ENCODE measurements at regions not wholly inside any gene's neighbourhood (a gene's known extent, or its start where the extent isn't known, plus 50 kb on each side); places are given as distances from the start of the nearest gene placed in this dataset.

GRCh38 chr13:76330761-76331160 lies 555.4 kb downstream of the KCTD12 start:
- DNase-seq, result no peak
- ChIA-PET POLR2A (ENCODE audit: partially characterized antibody) (no interaction called here), CTCF (ENCODE audit: partially characterized antibody) (no interaction called here)
- H3K27ac ChIP-seq (ENCODE audit: low read depth, low read length), result no peak overlapping the region
- Mint-ChIP-seq H3K4me3 (no peak overlapping the region), H3K27me3 (no peaks in the 10 kb centered on the region), H3K27ac (no peak overlapping the region), H3K4me1 (no peaks in the 10 kb centered on the region), H3K36me3 (no peaks in the 10 kb centered on the region), H3K9me3 (peaks cover 0 to 4% (median 0%) of the 10 kb centered on the region in 8 donors)
- no peaks in the 10 kb centered on the region for H3K4me1 ChIP-seq (ENCODE audit: insufficient read depth, low read length)
- no peak overlapping the region for H3K4me3 ChIP-seq (ENCODE audit: low read length in 2 of 2)
- no peaks in the 10 kb centered on the region for H3K27me3 ChIP-seq (ENCODE audit: insufficient read depth, low read length)
- intact Hi-C loops (cut with micrococcal nuclease), result no loop called here
- H3K9me3 ChIP-seq (ENCODE audit: control insufficient read depth in 1 of 2, low read length in 2 of 2), result no peaks in the 10 kb centered on the region
- H3K36me3 ChIP-seq (ENCODE audit: insufficient read depth, low read length), result no peaks in the 10 kb centered on the region

GRCh38 chr13:76329866-76330580 lies 556.2 kb downstream of the KCTD12 start:
- Mint-ChIP-seq H3K36me3 (no peaks in the 10 kb centered on the region), H3K9me3 (peaks cover 0 to 4% (median 0%) of the 10 kb centered on the region in 8 donors), H3K27ac (no peak overlapping the region), H3K4me1 (no peaks in the 10 kb centered on the region), H3K4me3 (no peak overlapping the region), H3K27me3 (no peaks in the 10 kb centered on the region)
- Histone ChIP-seq H3K27ac (ENCODE audit: low read depth, low read length) (no peak overlapping the region), H3K9me3 (ENCODE audit: control insufficient read depth in 1 of 2, low read length in 2 of 2) (no peaks in the 10 kb centered on the region), H3K4me3 (ENCODE audit: low read length in 2 of 2) (no peak overlapping the region), H3K27me3 (ENCODE audit: insufficient read depth, low read length) (no peaks in the 10 kb centered on the region), H3K36me3 (ENCODE audit: insufficient read depth, low read length) (no peaks in the 10 kb centered on the region), H3K4me1 (ENCODE audit: insufficient read depth, low read length) (no peaks in the 10 kb centered on the region)
- DNase-seq, result no peak
- POLR2A ChIA-PET (ENCODE audit: partially characterized antibody), result no interaction called here
- intact Hi-C loops (cut with micrococcal nuclease), result no loop called here
- CTCF ChIA-PET (ENCODE audit: partially characterized antibody), result no interaction called here

DNA sequence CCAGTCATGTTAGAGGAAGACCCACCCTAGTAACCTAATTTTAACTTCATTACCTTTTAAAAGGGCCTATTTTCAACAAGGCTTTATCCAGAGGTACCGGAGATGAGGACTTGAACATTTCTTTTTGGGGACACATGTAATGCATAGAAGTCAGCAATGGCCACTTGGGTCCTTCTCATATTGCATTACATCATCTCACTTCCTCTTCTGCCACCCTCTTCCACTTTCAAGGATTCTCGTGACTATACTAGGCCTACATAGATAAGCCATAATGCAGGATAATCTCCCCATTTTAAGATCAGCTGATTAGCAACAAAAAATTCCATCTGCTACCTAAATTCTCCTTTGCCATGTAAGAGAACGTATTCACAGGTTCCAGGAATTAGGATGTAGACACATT lies 557.2 kb downstream of the KCTD12 start:
- peak overlapping the region in 1 of 8 donors; percentile 28 for H3K4me3 Mint-ChIP-seq

DNA sequence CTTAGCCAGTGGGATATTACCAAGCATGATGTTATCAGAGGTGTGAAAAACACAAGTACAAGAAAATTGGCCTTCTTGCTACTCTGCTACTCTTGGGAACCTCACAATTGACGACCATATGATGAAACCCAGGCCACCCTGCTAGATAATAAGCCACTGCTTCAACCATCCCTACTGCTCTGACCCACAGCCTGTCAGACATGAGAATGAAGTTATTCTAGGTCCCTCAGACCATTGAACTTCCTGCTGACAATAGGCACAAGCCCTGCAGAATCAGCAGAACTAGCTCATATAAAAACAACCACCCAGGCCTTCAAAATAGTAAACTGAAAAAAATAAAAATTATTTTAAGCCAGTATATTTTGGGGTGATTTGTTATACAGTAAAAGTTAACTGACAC lies 559.9 kb downstream of the KCTD12 start:
- H3K4me3 Mint-ChIP-seq, result no peak overlapping the region
- H3K27ac Mint-ChIP-seq, result no peak overlapping the region
- intact Hi-C loops (cut with micrococcal nuclease), result no loop called here
- ChIA-PET CTCF (ENCODE audit: partially characterized antibody) (no interaction called here), POLR2A (ENCODE audit: partially characterized antibody) (no interaction called here)
- H3K9me3 Mint-ChIP-seq, result peaks cover 0 to 3% (median 0%) of the 10 kb centered on the region in 8 donors
- H3K27me3 Mint-ChIP-seq, result peaks cover 0 to 2% of the 10 kb centered on the region in 2 donors
- no peaks in the 10 kb centered on the region for H3K27me3 ChIP-seq (ENCODE audit: insufficient read depth, low read length)
- H3K36me3 Mint-ChIP-seq, result no peaks in the 10 kb centered on the region
- no peaks in the 10 kb centered on the region for H3K9me3 ChIP-seq (ENCODE audit: control insufficient read depth in 1 of 2, low read length in 2 of 2)
- DNase-seq, result no peak
- no peaks in the 10 kb centered on the region for H3K4me1 ChIP-seq (ENCODE audit: insufficient read depth, low read length)
- no peaks in the 10 kb centered on the region for H3K4me1 Mint-ChIP-seq
- no peak overlapping the region for H3K4me3 ChIP-seq (ENCODE audit: low read length in 2 of 2)
- H3K27ac ChIP-seq (ENCODE audit: low read depth, low read length), result no peak overlapping the region
- H3K36me3 ChIP-seq (ENCODE audit: insufficient read depth, low read length), result no peaks in the 10 kb centered on the region

More for the DNA sequence above, 557.2 kb downstream of the KCTD12 start:
- Histone ChIP-seq H3K9me3 (ENCODE audit: control insufficient read depth in 1 of 2, low read length in 2 of 2) (no peaks in the 10 kb centered on the region), H3K27ac (ENCODE audit: low read depth, low read length) (no peak overlapping the region), H3K27me3 (ENCODE audit: insufficient read depth, low read length) (no peaks in the 10 kb centered on the region), H3K4me1 (ENCODE audit: insufficient read depth, low read length) (no peaks in the 10 kb centered on the region), H3K4me3 (ENCODE audit: low read length in 2 of 2) (no peak overlapping the region), H3K36me3 (ENCODE audit: insufficient read depth, low read length) (no peaks in the 10 kb centered on the region)
- H3K9me3 Mint-ChIP-seq, result peaks cover 0 to 2% (median 0%) of the 10 kb centered on the region in 8 donors
- ChIA-PET POLR2A (ENCODE audit: partially characterized antibody) (no interaction called here), CTCF (ENCODE audit: partially characterized antibody) (no interaction called here)
- H3K27ac Mint-ChIP-seq, result no peak overlapping the region
- no peaks in the 10 kb centered on the region for H3K36me3 Mint-ChIP-seq
- no peaks in the 10 kb centered on the region for H3K4me1 Mint-ChIP-seq
- DNase-seq, result no peak
- intact Hi-C loops (cut with micrococcal nuclease), result no loop called here
- no peaks in the 10 kb centered on the region for H3K27me3 Mint-ChIP-seq

DNA sequence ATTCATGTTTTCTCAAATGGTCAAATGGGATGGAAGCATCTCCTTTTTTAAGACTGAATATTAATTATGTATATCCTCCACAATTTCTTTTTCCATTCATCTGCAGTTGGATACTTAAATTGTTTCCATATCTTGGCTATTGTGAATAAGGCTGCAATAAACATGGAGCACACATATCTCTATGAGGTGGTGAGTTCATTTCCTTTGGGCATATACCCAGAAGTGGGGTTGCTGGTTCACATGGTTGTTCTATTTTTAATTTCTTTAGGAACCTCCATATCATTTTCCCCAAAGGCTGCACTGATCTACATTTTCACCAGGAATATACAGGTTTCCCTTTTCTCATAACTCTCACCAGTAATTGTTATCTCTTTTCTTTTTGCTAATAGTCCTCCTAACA lies 566.3 kb downstream of the KCTD12 start:
- Mint-ChIP-seq H3K36me3 (no peaks in the 10 kb centered on the region), H3K9me3 (peaks cover 0 to 4% (median 0%) of the 10 kb centered on the region in 8 donors), H3K27ac (no peak overlapping the region), H3K4me3 (no peak overlapping the region), H3K27me3 (peaks cover 0 to 2% of the 10 kb centered on the region in 2 donors), H3K4me1 (no peaks in the 10 kb centered on the region)
- POLR2A ChIA-PET (ENCODE audit: partially characterized antibody), result no interaction called here
- no peak overlapping the region for H3K4me3 ChIP-seq (ENCODE audit: low read length in 2 of 2)
- H3K27me3 ChIP-seq (ENCODE audit: insufficient read depth, low read length), result no peaks in the 10 kb centered on the region
- no peak for DNase-seq
- intact Hi-C loops (cut with micrococcal nuclease), result no loop called here
- no peaks in the 10 kb centered on the region for H3K9me3 ChIP-seq (ENCODE audit: control insufficient read depth in 1 of 2, low read length in 2 of 2)
- H3K4me1 ChIP-seq (ENCODE audit: insufficient read depth, low read length), result no peaks in the 10 kb centered on the region
- CTCF ChIA-PET (ENCODE audit: partially characterized antibody), result no interaction called here
- H3K36me3 ChIP-seq (ENCODE audit: insufficient read depth, low read length), result no peaks in the 10 kb centered on the region
- no peak overlapping the region for H3K27ac ChIP-seq (ENCODE audit: low read depth, low read length)

GRCh38 chr13:76316998-76317527 lies 569.1 kb downstream of the KCTD12 start:
- POLR2A ChIA-PET (ENCODE audit: partially characterized antibody), result no interaction called here
- H3K27me3 ChIP-seq (ENCODE audit: insufficient read depth, low read length), result no peaks in the 10 kb centered on the region
- Mint-ChIP-seq H3K9me3 (peaks cover 0 to 3% (median 0%) of the 10 kb centered on the region in 8 donors), H3K27ac (no peak overlapping the region), H3K4me1 (no peaks in the 10 kb centered on the region), H3K27me3 (no peaks in the 10 kb centered on the region), H3K36me3 (no peaks in the 10 kb centered on the region), H3K4me3 (no peak overlapping the region)
- no peaks in the 10 kb centered on the region for H3K9me3 ChIP-seq (ENCODE audit: control insufficient read depth in 1 of 2, low read length in 2 of 2)
- CTCF ChIA-PET (ENCODE audit: partially characterized antibody), result no interaction called here
- no peaks in the 10 kb centered on the region for H3K4me1 ChIP-seq (ENCODE audit: insufficient read depth, low read length)
- no peak for DNase-seq
- H3K36me3 ChIP-seq (ENCODE audit: insufficient read depth, low read length), result no peaks in the 10 kb centered on the region
- no peak overlapping the region for H3K27ac ChIP-seq (ENCODE audit: low read depth, low read length)
- intact Hi-C loops (cut with micrococcal nuclease), result no loop called here
- H3K4me3 ChIP-seq (ENCODE audit: low read length in 2 of 2), result no peak overlapping the region

- H3K4me3 ChIP-seq (ENCODE audit: low read length in 2 of 2), result no peak overlapping the region
- Mint-ChIP-seq H3K27me3 (no peaks in the 10 kb centered on the region), H3K4me3 (no peak overlapping the region), H3K4me1 (no peaks in the 10 kb centered on the region), H3K9me3 (no peaks in the 10 kb centered on the region), H3K36me3 (no peaks in the 10 kb centered on the region), H3K27ac (no peak overlapping the region)
- no peaks in the 10 kb centered on the region for H3K9me3 ChIP-seq (ENCODE audit: control insufficient read depth in 1 of 2, low read length in 2 of 2)
- H3K27me3 ChIP-seq (ENCODE audit: insufficient read depth, low read length), result no peaks in the 10 kb centered on the region
- H3K36me3 ChIP-seq (ENCODE audit: insufficient read depth, low read length), result no peaks in the 10 kb centered on the region
- no peak for DNase-seq
- POLR2A ChIA-PET (ENCODE audit: partially characterized antibody), result no interaction called here
- intact Hi-C loops (cut with micrococcal nuclease), result no loop called here
- CTCF ChIA-PET (ENCODE audit: partially characterized antibody), result interaction anchor here (0.7 kb wide), 1 partner anchor 26 kb away, joined by 3 read pairs; no protein-coding TSS in a partner anchor
- no peaks in the 10 kb centered on the region for H3K4me1 ChIP-seq (ENCODE audit: insufficient read depth, low read length)
- no peak overlapping the region for H3K27ac ChIP-seq (ENCODE audit: low read depth, low read length)
Observed at GRCh38 chr13:76314495-76314894, 571.7 kb downstream of the KCTD12 start.
